G401 (cell line): ENCODE measurements at regions not wholly inside any gene's neighbourhood (a gene's known extent, or its start where the extent isn't known, plus 50 kb on each side); places are given as distances from the start of the nearest gene placed in this dataset.

Experiments
- DNase-seq: peaks from one replicate; pipeline ENCODE4 v3.0.0-alpha.2; 2015; ENCODE audit warnings: low spot score
- in situ Hi-C: cut with HindIII; loops from 2 replicates; pipeline ENCODE4 v1.10.0; 2016; ENCODE audit warnings: low sequenced_read_pairs, mixed read lengths

- DNase-seq, result no peak
- in situ Hi-C loops, result no loop called here
These were observed 490.0 kb upstream of the ZFHX3 start for GRCh38 chr16:73537921-73538320.

GRCh38 chr16:73536931-73537330, 489.0 kb upstream of the ZFHX3 start:
- DNase-seq, result no peak
- in situ Hi-C loops, result no loop called here

- in situ Hi-C loops, result no loop called here
- DNase-seq, result no peak
These were observed 483.1 kb upstream of the ZFHX3 start for GRCh38 chr16:73531021-73531420.

DNA sequence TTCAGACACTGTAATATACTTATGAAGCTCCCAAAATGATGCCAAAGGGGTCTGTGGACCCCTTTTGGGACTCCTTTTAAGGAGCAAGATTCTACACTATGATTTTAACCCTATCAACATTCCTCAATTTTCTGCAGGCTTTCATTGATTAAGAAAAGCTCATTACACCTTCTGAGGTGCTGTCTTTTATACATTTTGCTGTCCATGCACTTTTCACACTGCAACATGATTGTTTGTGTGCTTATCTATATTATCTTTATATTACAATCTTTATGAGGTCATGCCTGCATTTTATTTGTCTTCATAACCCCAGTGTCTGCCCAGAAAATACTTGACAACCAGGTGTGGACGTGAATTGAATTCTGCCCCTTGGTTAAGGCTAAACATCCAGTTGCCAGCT, 482.6 kb upstream of the ZFHX3 start:
- in situ Hi-C loops, result no loop called here
- no peak for DNase-seq

GRCh38 chr16:73529303-73530012, 481.5 kb upstream of the ZFHX3 start:
- in situ Hi-C loops, result no loop called here
- DNase-seq, result no peak

DNA sequence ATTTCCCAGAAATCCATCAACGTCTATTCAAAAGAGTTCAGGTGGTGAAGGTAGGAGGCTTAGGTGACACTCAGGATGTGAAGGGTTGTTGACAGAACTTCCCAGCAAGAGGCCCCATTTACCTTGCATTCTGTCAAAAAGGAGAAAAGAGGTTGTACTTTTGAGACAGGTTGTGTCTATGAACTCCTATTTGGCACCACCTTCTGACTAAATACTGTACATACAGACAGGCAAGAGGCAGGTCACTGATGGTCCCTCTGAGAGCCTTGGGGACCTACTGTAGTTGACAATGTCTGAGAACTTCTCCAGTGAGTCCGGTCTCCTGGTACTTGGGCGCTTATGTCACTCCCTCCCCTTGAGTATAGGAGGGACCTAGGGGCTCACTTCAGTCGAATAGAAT, 479.3 kb upstream of the ZFHX3 start:
- in situ Hi-C loops, result no loop called here

GRCh38 chr16:73526011-73526804, 478.3 kb upstream of the ZFHX3 start:
- no peak for DNase-seq
- in situ Hi-C loops, result no loop called here

More for the DNA sequence above, 479.3 kb upstream of the ZFHX3 start:
- no peak for DNase-seq

DNA sequence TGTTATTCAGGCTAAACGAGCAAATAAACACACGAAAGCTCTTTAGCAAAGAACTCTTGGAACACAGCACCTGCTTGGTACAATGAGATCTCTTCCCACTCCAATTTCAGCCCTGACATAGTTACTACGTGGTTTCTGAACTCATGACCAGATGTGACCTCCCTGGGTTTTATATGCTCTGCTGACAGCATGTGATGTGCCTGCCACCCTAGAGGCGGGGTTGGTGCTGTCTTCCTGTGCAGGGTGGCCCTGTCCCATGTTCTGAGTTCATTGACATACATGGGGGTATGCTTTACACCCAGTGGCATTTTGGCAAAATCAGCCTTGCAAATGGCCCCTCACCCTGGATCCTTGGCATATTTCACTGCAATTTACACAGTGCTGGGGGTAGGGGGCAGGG, 475.3 kb upstream of the ZFHX3 start:
- in situ Hi-C loops, result no loop called here
- DNase-seq, result no peak

- in situ Hi-C loops, result no loop called here
- no peak for DNase-seq
These were observed 473.6 kb upstream of the ZFHX3 start for GRCh38 chr16:73521499-73521898.

GRCh38 chr16:73515616-73516015, 467.7 kb upstream of the ZFHX3 start:
- no peak for DNase-seq
- in situ Hi-C loops, result no loop called here

- in situ Hi-C loops, result no loop called here
- no peak for DNase-seq
These were observed 462.9 kb upstream of the ZFHX3 start for GRCh38 chr16:73510852-73511251.

DNA sequence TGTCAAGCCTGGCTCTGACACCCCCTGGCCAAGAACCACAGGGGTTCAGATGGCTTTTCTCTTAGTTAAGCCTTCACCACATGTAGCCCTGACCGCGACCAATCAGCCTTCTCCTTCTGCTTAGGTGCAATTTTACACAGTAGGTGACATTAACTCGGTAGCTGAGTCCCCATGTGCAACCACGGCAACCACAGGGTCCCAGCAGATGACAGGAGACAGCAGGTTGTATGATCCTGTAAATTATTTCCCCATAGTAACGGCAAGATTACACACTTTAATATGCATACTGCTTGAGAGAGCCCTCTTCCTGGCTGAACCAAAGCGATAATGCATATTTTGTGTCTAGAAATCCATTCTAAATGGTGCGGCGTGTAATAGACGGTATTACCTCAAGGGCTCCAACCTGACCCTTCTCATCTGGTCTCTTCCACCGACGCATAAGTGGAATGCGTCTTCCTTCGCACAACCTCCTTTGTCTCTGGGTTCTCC, 458.7 kb upstream of the ZFHX3 start:
- DNase-seq, result no peak
- in situ Hi-C loops, result no loop called here

DNA sequence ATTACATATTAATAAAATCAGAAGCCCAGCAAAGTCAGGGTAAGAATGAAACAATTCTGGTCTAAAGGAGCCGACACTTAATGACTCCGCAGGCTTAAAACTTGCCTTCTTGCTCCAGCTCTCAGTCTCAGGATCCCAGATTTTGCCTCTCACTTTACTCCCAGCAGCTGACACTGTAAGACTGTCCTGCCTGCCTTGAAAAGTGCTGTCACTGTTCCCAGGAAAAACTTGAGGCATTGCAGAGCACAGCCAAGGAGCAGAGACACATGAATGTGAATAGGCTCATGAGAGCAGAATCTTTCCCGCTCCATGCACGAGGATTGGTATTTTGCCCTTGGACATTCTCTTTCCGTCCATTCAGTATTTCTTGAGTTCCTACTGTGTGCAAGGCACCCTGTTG, 457.6 kb upstream of the ZFHX3 start:
- in situ Hi-C loops, result no loop called here

GRCh38 chr16:73504591-73505575, 457.0 kb upstream of the ZFHX3 start:
- in situ Hi-C loops, result no loop called here
- DNase-seq, result no peak

More for the DNA sequence above, 457.6 kb upstream of the ZFHX3 start:
- no peak for DNase-seq

- DNase-seq, result no peak
- in situ Hi-C loops, result no loop called here
These were observed 455.2 kb upstream of the ZFHX3 start for GRCh38 chr16:73503093-73503492.

- DNase-seq, result no peak
- in situ Hi-C loops, result no loop called here
These were observed 451.3 kb upstream of the ZFHX3 start for GRCh38 chr16:73499276-73499675.

DNA sequence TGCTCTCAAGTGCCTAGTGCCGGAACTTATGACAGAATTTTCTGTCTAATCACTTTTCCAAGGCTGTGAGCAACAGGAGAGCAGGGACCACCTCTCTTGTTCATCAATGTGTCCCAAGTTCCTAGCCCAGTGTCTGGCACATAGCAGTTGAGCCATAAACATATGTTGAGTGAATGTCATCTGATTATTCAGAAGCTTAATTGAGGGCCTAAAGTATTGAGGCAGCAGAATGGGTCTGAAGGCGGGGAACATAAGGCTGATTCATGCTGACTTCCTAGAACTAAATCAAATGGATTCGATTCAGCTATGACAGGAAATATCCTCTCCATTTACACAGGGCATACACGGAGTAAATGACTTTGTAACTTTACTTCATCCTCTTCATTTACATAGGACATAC, 438.0 kb upstream of the ZFHX3 start:
- in situ Hi-C loops, result no loop called here

DNA sequence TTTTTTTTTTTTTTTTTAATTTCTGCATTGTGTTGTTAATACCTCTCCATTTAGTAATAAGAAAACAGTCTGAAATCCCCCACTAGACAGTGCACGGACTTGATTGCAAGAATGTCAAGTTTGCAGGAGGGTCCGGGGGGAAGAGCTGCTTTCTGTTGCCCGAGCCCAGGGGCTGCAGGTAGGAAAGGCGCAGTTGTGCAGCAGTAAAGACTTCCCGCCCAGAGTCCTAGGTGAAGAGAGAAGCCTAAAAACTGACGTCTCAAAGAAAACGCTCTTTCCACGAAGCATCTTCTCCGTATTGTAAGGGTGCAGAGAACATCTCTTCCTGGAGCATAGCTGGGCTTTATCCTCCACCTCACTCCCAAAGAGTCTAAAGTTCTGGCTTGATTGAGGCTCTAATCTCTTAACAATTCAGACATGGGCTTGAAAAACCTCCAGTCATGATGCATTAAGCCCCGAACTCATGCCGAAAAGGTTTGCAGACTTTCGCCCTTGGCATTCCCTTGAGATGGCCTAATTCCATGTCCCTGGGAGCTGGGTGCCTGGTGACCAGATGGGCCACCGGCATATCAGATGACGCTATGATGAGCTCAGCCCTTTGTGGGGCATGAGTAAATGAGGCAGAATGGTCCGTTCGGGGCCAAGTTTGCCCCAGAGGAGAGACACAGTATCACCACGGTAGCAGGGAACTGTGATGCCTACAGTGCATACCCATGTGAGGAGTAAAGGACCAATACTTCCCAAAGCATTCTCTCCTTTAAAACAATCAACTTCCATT, 436.2 kb upstream of the ZFHX3 start:
- no peak for DNase-seq
- in situ Hi-C loops, result no loop called here

More for the DNA sequence above, 438.0 kb upstream of the ZFHX3 start:
- no peak for DNase-seq
